CD8-positive, alpha-beta memory T cell (primary cell): ENCODE measurements at regions not wholly inside any gene's neighbourhood (a gene's known extent, or its start where the extent isn't known, plus 50 kb on each side); places are given as distances from the start of the nearest gene placed in this dataset.

Experiments
- CTCF ChIA-PET: fragments of 350-600 bp; sonication (Branson Sonifier 250); formaldehyde crosslinking; loops from one replicate; lab custom pipeline; 2021; ENCODE audit warnings: antibody characterized with exemption; lab: Charles Lee
- POLR2A ChIA-PET: fragments of 350-600 bp; sonication (Branson Sonifier 250); formaldehyde crosslinking; loops from one replicate; lab custom pipeline; 2021; ENCODE audit warnings: antibody characterized with exemption; lab: Charles Lee
- DNase-seq, 5 donors: peaks; one replicate each; pipeline versions ENCODE4 v3.0.0 to v3.0.0-alpha.2; 2020 to 2022; ENCODE audit warnings: mixed read lengths in 1 of 5
- H3K27ac ChIP-seq: one replicate; pipeline ENCODE4 v1.7.0; 2013; ENCODE audit warnings: low read depth, mild to moderate bottlenecking, low read length, moderate library complexity
- H3K27me3 ChIP-seq: 2 replicates; pipeline ENCODE4 v1.7.0; 2013; ENCODE audit warnings: low read length, mild to moderate bottlenecking; ENCODE audit not compliant: insufficient read depth, poor library complexity, severe bottlenecking
- H3K36me3 ChIP-seq: 2 replicates; pipeline ENCODE4 v1.7.0; 2013; ENCODE audit warnings: mild to moderate bottlenecking, low read length, moderate library complexity; ENCODE audit not compliant: insufficient read depth
- H3K4me1 ChIP-seq: 2 replicates; pipeline ENCODE4 v1.7.0; 2013; ENCODE audit warnings: mild to moderate bottlenecking, low read length, moderate library complexity; ENCODE audit not compliant: insufficient read depth
- H3K4me3 ChIP-seq: 2 replicates; pipeline ENCODE4 v1.7.0; 2013; ENCODE audit warnings: mild to moderate bottlenecking, low read length
- H3K9me3 ChIP-seq: 2 replicates; pipeline ENCODE4 v1.7.0; 2013; ENCODE audit warnings: mild to moderate bottlenecking, low read length
- H3K27ac Mint-ChIP-seq, 8 donors: one replicate each; pipeline ENCODE4 v1.8.0; 2020 to 2021; ENCODE audit warnings: mixed read lengths in 8 of 8, mild to moderate bottlenecking in 6 of 8, inconsistent platforms in 3 of 8, moderate library complexity in 3 of 8
- H3K27me3 Mint-ChIP-seq, 2 donors: one replicate each; pipeline ENCODE4 v1.8.0; 2020 to 2021; ENCODE audit warnings: mixed read lengths in 2 of 2, mild to moderate bottlenecking in 1 of 2, moderate library complexity in 1 of 2
- H3K36me3 Mint-ChIP-seq, 3 donors: one replicate each; pipeline ENCODE4 v1.8.0; 2020 to 2021; ENCODE audit warnings: mixed read lengths in 3 of 3, inconsistent platforms in 1 of 3, mild to moderate bottlenecking in 1 of 3
- H3K4me1 Mint-ChIP-seq, 3 donors: one replicate each; pipeline ENCODE4 v1.8.0; 2020 to 2021; ENCODE audit warnings: mixed read lengths in 3 of 3, inconsistent platforms in 1 of 3, mild to moderate bottlenecking in 1 of 3
- H3K4me3 Mint-ChIP-seq, 7 donors: one replicate each; pipeline ENCODE4 v1.8.0; 2020 to 2021; ENCODE audit warnings: mixed read lengths in 7 of 7, mild to moderate bottlenecking in 6 of 7, moderate library complexity in 4 of 7, inconsistent platforms in 2 of 7
- H3K9me3 Mint-ChIP-seq, 5 donors: one replicate each; pipeline ENCODE4 v1.8.0; 2020 to 2022; ENCODE audit warnings: mixed read lengths in 5 of 5, mild to moderate bottlenecking in 3 of 5, moderate library complexity in 2 of 5, inconsistent platforms in 1 of 5

DNA sequence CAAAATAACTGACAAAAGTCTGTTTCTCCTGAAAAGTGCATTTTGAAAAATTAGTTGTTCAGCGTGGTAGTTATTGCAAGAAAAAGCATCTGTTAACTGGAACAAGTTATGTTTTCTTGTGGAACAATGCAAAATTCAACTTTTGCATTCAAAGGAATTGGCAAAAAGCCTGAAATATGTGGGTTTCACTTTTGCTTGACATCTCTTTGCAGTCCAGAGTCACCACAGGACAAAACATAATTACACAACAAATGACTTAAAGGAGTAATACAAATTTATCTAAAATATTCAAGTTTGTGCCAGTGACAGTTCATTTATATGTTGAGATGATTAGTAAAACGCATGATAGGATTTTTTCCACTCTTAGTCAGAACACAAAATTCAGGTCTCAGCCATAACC is 96.3 kb upstream of the P2RY1 start:
- Histone ChIP-seq H3K36me3 (no peaks in the 10 kb centered on the region), H3K4me1 (no peaks in the 10 kb centered on the region), H3K27ac (no peak overlapping the region), H3K27me3 (no peaks in the 10 kb centered on the region), H3K9me3 (no peaks in the 10 kb centered on the region), H3K4me3 (no peak overlapping the region)
- Mint-ChIP-seq H3K4me1 (no peaks in the 10 kb centered on the region), H3K36me3 (no peaks in the 10 kb centered on the region), H3K27me3 (no peaks in the 10 kb centered on the region), H3K27ac (no peak overlapping the region), H3K9me3 (peaks cover 0 to 2% (median 0%) of the 10 kb centered on the region in 5 donors), H3K4me3 (no peak overlapping the region)
- ChIA-PET POLR2A (no interaction called here), CTCF (no interaction called here)
- DNase-seq = no peak

DNA sequence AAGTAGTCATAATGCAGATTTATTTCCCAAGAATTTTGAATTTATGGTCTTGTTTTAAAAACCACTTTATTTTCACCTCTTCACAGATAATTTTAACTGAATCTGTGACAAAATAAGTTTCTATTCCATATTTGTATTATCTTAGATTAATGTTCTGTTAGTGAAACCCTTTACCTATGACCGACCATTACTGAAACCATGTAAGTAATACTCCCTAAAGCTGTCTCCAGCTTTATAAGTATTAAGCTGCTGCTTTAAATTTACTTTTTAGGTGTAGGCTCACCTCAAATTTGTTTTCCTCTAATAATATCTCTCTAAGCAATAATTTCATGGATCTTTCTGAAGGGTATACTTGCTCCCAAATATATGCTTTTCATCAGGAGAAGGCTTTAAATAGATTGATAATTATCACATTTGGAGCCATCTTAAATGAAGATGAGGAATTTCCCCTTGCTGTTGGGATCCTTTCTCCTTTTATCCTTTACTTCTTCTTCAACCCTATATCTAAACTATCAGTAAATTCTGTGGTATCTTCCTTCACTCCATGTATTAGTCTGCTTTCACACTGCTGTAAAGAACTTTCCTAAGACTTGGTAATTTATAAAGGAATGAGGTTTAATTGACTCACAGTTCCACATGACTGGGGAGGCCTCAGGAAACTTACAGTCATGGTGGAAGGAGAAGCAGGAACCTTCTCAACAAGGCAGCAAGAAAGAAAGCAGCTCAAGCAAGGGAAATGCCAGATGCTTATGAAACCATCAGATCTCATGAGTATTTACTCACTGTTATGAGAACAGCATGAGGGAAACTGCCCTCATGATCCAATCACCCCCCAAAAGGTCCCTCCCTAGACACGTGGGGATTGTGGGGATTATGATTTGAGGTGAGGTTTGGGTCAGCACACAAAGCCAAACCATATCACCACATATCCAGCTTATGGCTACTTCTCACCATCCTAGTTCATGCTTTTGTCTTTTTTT is 92.3 kb upstream of the P2RY1 start:
- H3K4me1 Mint-ChIP-seq = no peaks in the 10 kb centered on the region
- H3K4me1 ChIP-seq = no peaks in the 10 kb centered on the region
- DNase-seq = no peak
- H3K4me3 ChIP-seq = no peak overlapping the region
- H3K36me3 ChIP-seq = no peaks in the 10 kb centered on the region
- H3K36me3 Mint-ChIP-seq = no peaks in the 10 kb centered on the region
- no peak overlapping the region for H3K4me3 Mint-ChIP-seq
- H3K9me3 ChIP-seq = no peaks in the 10 kb centered on the region
- no peak overlapping the region for H3K27ac ChIP-seq
- ChIA-PET CTCF (no interaction called here), POLR2A (no interaction called here)
- H3K27me3 Mint-ChIP-seq = no peaks in the 10 kb centered on the region
- no peak overlapping the region for H3K27ac Mint-ChIP-seq
- H3K27me3 ChIP-seq = no peaks in the 10 kb centered on the region
- H3K9me3 Mint-ChIP-seq = peaks cover 0 to 6% (median 2%) of the 10 kb centered on the region in 5 donors

DNA sequence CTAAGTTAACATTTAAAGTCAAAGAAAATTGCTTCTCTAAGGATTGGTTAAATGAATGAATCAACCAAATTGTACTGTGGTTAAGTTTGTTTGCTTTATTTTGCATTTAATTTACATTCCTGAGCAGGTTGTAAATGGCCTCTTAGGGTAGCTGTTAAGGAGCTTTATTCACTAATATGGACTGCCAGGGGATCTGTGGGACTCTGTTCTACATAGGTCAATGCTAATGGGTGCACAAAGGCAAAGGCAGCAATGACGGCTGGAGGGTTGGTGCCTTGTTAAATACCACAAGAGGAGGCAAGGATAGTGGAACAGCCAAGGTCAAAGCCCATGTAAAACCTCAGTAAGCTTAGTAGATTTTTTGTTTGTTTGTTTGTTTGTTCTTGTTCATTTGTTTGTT is 89.3 kb upstream of the P2RY1 start:
- Histone ChIP-seq H3K4me3 (no peak overlapping the region), H3K27ac (no peak overlapping the region), H3K9me3 (no peaks in the 10 kb centered on the region), H3K4me1 (no peaks in the 10 kb centered on the region), H3K36me3 (no peaks in the 10 kb centered on the region), H3K27me3 (no peaks in the 10 kb centered on the region)
- Mint-ChIP-seq H3K36me3 (no peaks in the 10 kb centered on the region), H3K4me3 (no peak overlapping the region), H3K4me1 (no peaks in the 10 kb centered on the region), H3K27ac (no peak overlapping the region), H3K9me3 (peaks cover 0 to 14% (median 2%) of the 10 kb centered on the region in 5 donors), H3K27me3 (peaks cover 2 to 5% of the 10 kb centered on the region in 2 donors)
- ChIA-PET CTCF (no interaction called here), POLR2A (no interaction called here)
- DNase-seq = no peak

DNA sequence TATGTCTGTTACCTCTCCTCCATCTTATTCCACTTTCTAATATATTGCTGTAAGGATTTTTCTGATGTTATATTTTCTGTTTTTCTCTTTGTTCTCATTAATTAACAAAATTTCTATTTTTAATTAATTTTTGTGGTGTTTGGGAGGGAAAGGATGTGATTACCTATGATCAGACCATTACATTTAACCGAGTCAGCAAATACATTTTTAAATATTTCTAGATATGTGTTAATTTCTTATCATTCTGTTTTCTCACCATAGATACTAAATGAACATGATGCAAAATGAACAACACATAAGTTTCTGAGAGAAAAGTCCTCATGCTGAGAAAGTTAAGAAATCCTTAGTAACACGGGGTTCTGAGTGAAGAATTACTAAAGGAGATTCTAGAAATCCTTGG is 80.6 kb upstream of the P2RY1 start:
- Histone ChIP-seq H3K9me3 (no peaks in the 10 kb centered on the region), H3K27me3 (no peaks in the 10 kb centered on the region), H3K27ac (no peak overlapping the region), H3K4me3 (no peak overlapping the region), H3K36me3 (no peaks in the 10 kb centered on the region), H3K4me1 (no peaks in the 10 kb centered on the region)
- Mint-ChIP-seq H3K4me1 (no peaks in the 10 kb centered on the region), H3K27me3 (peaks cover 2 to 5% of the 10 kb centered on the region in 2 donors), H3K36me3 (no peaks in the 10 kb centered on the region), H3K9me3 (peaks cover 0 to 9% (median 0%) of the 10 kb centered on the region in 5 donors), H3K27ac (no peak overlapping the region), H3K4me3 (no peak overlapping the region)
- ChIA-PET CTCF (no interaction called here), POLR2A (no interaction called here)
- DNase-seq = no peak

GRCh38 chr3:152756807-152757206 is 78.1 kb upstream of the P2RY1 start:
- CTCF ChIA-PET = no interaction called here
- Mint-ChIP-seq H3K36me3 (no peaks in the 10 kb centered on the region), H3K27me3 (peaks cover 0 to 2% of the 10 kb centered on the region in 2 donors), H3K9me3 (peaks cover 0 to 2% (median 0%) of the 10 kb centered on the region in 5 donors), H3K4me1 (no peaks in the 10 kb centered on the region), H3K4me3 (no peak overlapping the region), H3K27ac (no peak overlapping the region)
- no peaks in the 10 kb centered on the region for H3K9me3 ChIP-seq
- POLR2A ChIA-PET = no interaction called here
- no peak for DNase-seq
- no peaks in the 10 kb centered on the region for H3K4me1 ChIP-seq
- H3K4me3 ChIP-seq = no peak overlapping the region
- H3K27ac ChIP-seq = no peak overlapping the region
- H3K27me3 ChIP-seq = no peaks in the 10 kb centered on the region
- H3K36me3 ChIP-seq = no peaks in the 10 kb centered on the region

DNA sequence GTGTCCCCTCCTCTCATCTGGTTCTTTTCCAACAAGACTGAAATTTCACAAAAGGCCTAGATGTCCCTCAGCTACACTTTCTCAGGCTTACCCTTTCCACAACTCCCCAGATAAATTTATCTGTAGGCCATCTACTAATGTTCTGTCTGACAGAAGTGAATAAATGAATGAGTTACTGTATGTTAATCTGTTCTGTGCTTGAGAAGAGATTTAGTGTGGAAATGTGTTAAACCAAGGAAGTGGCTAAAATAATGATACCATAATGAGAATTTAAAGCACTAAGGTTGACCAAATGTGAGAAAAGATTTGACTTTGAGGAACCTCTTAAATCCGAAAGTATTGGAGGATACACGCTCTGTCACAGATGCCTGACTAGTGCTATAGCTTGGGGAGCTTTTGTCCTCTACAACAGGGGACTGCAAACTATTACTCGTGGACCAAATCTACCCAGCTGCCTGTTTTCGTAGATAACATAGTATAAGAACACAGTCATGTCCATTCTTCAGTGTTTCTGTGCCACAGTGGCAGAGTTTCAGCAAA is 74.8 kb upstream of the P2RY1 start:
- H3K36me3 ChIP-seq = no peaks in the 10 kb centered on the region
- Mint-ChIP-seq H3K36me3 (peaks cover 0 to under 1% (median 0%) of the 10 kb centered on the region in 3 donors), H3K27ac (no peak overlapping the region), H3K4me1 (no peaks in the 10 kb centered on the region), H3K4me3 (no peak overlapping the region), H3K9me3 (peaks cover 0 to 6% (median 4%) of the 10 kb centered on the region in 5 donors), H3K27me3 (peaks cover 0 to 5% of the 10 kb centered on the region in 2 donors)
- DNase-seq = no peak
- no peak overlapping the region for H3K27ac ChIP-seq
- H3K4me3 ChIP-seq = no peak overlapping the region
- no peaks in the 10 kb centered on the region for H3K4me1 ChIP-seq
- no peaks in the 10 kb centered on the region for H3K9me3 ChIP-seq
- ChIA-PET CTCF (no interaction called here), POLR2A (no interaction called here)
- H3K27me3 ChIP-seq = no peaks in the 10 kb centered on the region

GRCh38 chr3:152760591-152760990 is 74.3 kb upstream of the P2RY1 start:
- H3K4me3 Mint-ChIP-seq = no peak overlapping the region
- H3K27me3 Mint-ChIP-seq = peaks cover 0 to 5% of the 10 kb centered on the region in 2 donors
- peaks cover 0 to 2% (median 0%) of the 10 kb centered on the region in 3 donors for H3K36me3 Mint-ChIP-seq
- Histone ChIP-seq H3K4me3 (no peak overlapping the region), H3K4me1 (no peaks in the 10 kb centered on the region), H3K27ac (no peak overlapping the region), H3K27me3 (no peaks in the 10 kb centered on the region), H3K9me3 (no peaks in the 10 kb centered on the region), H3K36me3 (no peaks in the 10 kb centered on the region)
- H3K27ac Mint-ChIP-seq = no peak overlapping the region
- H3K4me1 Mint-ChIP-seq = no peaks in the 10 kb centered on the region
- no peak for DNase-seq
- peaks cover 0 to 6% (median 5%) of the 10 kb centered on the region in 5 donors for H3K9me3 Mint-ChIP-seq
- ChIA-PET POLR2A (no interaction called here), CTCF (no interaction called here)

- ChIA-PET CTCF (no interaction called here), POLR2A (no interaction called here)
- no peak overlapping the region for H3K4me3 ChIP-seq
- DNase-seq = no peak
- Mint-ChIP-seq H3K9me3 (peaks cover 2 to 6% (median 5%) of the 10 kb centered on the region in 5 donors), H3K4me1 (no peaks in the 10 kb centered on the region), H3K36me3 (peaks cover 0 to 2% (median 0%) of the 10 kb centered on the region in 3 donors), H3K27ac (no peak overlapping the region), H3K27me3 (no peaks in the 10 kb centered on the region), H3K4me3 (no peak overlapping the region)
- no peak overlapping the region for H3K27ac ChIP-seq
- H3K9me3 ChIP-seq = no peaks in the 10 kb centered on the region
- H3K4me1 ChIP-seq = no peaks in the 10 kb centered on the region
- H3K27me3 ChIP-seq = no peaks in the 10 kb centered on the region
- H3K36me3 ChIP-seq = no peaks in the 10 kb centered on the region
Measured at GRCh38 chr3:152768478-152768877, 66.5 kb upstream of the P2RY1 start.
